ENCODE measurements at regions not wholly inside any gene's neighbourhood (a gene's known extent, or its start where the extent isn't known, plus 50 kb on each side); places are given as distances from the start of the nearest gene placed in this dataset.

- H3K4me1 Mint-ChIP-seq (ENCODE audit: low read depth, unreplicated experiment) = no peaks in the 10 kb centered on the region
- no peak overlapping the region for H3K27ac Mint-ChIP-seq (ENCODE audit: unreplicated experiment)
- no peak for DNase-seq
- no peak for TF ChIP-seq CTCF (IDR thresholded peaks at IDR 0.05; ENCODE audit: partially characterized antibody, unreplicated experiment)
- no peaks in the 10 kb centered on the region for H3K36me3 Mint-ChIP-seq (ENCODE audit: unreplicated experiment)
- no peaks in the 10 kb centered on the region for H3K9me3 Mint-ChIP-seq (ENCODE audit: unreplicated experiment)
- no peak overlapping the region for H3K4me3 Mint-ChIP-seq (ENCODE audit: unreplicated experiment)
- no peaks in the 10 kb centered on the region for H3K27me3 Mint-ChIP-seq (ENCODE audit: unreplicated experiment)
These were observed 1137.7 kb downstream of the EPHA7 start for GRCh38 chr6:92281571-92282076.

GRCh38 chr6:92275150-92275549, 1144.2 kb downstream of the EPHA7 start:
- no peaks in the 10 kb centered on the region for H3K36me3 Mint-ChIP-seq (ENCODE audit: unreplicated experiment)
- no peak overlapping the region for H3K4me3 Mint-ChIP-seq (ENCODE audit: unreplicated experiment)
- TF ChIP-seq CTCF (IDR thresholded peaks at IDR 0.05; ENCODE audit: partially characterized antibody, unreplicated experiment) = no peak
- H3K27me3 Mint-ChIP-seq (ENCODE audit: unreplicated experiment) = no peaks in the 10 kb centered on the region
- H3K9me3 Mint-ChIP-seq (ENCODE audit: unreplicated experiment) = no peaks in the 10 kb centered on the region
- no peak overlapping the region for H3K27ac Mint-ChIP-seq (ENCODE audit: unreplicated experiment)
- H3K4me1 Mint-ChIP-seq (ENCODE audit: low read depth, unreplicated experiment) = no peaks in the 10 kb centered on the region
- DNase-seq = no peak

DNA sequence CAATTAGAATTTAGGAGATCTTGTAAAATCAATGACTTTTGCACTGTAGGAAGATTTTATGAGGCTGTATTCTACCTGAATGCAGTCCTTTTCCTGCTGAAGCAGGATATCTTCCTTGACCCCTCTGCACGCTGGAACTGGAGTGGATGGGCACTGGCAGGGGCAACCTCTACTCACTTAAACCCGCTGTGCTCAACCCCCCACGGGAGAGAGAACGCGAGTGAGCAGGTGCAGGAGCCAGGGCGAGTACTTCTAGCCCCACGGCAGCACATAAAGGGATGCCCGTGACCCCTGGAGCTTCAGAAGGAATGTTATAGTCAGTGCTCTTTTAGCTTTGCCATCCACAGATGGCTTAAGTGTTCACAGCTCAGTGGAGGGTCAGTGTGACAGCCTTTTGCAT, 1144.8 kb downstream of the EPHA7 start:
- TF ChIP-seq CTCF (IDR thresholded peaks at IDR 0.05; ENCODE audit: partially characterized antibody, unreplicated experiment) = no peak
- Mint-ChIP-seq H3K4me1 (ENCODE audit: low read depth, unreplicated experiment) (no peaks in the 10 kb centered on the region), H3K27me3 (ENCODE audit: unreplicated experiment) (no peaks in the 10 kb centered on the region), H3K4me3 (ENCODE audit: unreplicated experiment) (no peak overlapping the region), H3K27ac (ENCODE audit: unreplicated experiment) (no peak overlapping the region), H3K36me3 (ENCODE audit: unreplicated experiment) (no peaks in the 10 kb centered on the region), H3K9me3 (ENCODE audit: unreplicated experiment) (no peaks in the 10 kb centered on the region)
- DNase-seq = no peak

DNA sequence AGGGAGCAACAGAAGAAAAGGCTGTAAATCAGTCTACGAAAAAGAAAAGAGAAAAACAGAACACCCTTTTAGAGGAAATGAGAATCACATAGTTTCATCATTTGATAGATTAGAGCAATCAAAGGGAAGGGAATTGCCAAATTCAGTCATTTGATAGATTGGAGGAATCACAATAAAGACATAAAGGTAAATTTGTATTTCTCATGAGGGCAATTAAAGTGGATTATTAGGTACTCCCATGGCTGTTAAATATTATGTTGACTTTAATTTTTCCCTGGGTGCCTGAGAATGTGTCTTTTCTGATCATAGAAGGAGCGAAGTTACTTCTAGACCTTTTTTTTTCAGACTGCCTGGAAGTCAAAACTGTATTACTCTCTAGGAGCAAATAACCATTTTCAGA, 1145.7 kb downstream of the EPHA7 start:
- no peak overlapping the region for H3K4me3 Mint-ChIP-seq (ENCODE audit: unreplicated experiment)
- DNase-seq = no peak
- no peak overlapping the region for H3K27ac Mint-ChIP-seq (ENCODE audit: unreplicated experiment)
- no peak for TF ChIP-seq CTCF (IDR thresholded peaks at IDR 0.05; ENCODE audit: partially characterized antibody, unreplicated experiment)
- no peaks in the 10 kb centered on the region for H3K36me3 Mint-ChIP-seq (ENCODE audit: unreplicated experiment)
- no peaks in the 10 kb centered on the region for H3K4me1 Mint-ChIP-seq (ENCODE audit: low read depth, unreplicated experiment)
- H3K27me3 Mint-ChIP-seq (ENCODE audit: unreplicated experiment) = no peaks in the 10 kb centered on the region
- no peaks in the 10 kb centered on the region for H3K9me3 Mint-ChIP-seq (ENCODE audit: unreplicated experiment)

DNA sequence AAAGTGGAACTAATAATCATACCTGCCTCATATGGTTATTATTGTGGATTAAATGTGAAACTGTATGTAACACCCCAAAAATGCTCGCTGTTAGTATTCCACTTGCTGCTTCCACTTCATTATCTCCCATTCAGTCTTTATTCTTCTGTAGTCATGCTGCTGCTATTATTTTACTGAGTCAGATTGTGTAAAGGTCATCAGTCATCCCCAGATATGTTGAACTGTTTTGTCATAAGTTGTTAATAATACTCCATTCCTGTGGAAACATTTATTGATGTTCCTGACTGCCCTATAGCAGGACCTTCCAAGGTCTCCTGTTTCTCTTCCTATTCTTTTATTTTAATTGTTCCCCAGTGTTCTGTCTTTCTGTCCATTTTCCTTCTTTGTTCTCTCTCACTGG, 1148.3 kb downstream of the EPHA7 start:
- H3K36me3 Mint-ChIP-seq (ENCODE audit: unreplicated experiment) = no peaks in the 10 kb centered on the region

More for the DNA sequence above, 1148.3 kb downstream of the EPHA7 start:
- Mint-ChIP-seq H3K4me3 (ENCODE audit: unreplicated experiment) (no peak overlapping the region), H3K27me3 (ENCODE audit: unreplicated experiment) (no peaks in the 10 kb centered on the region), H3K27ac (ENCODE audit: unreplicated experiment) (no peak overlapping the region), H3K9me3 (ENCODE audit: unreplicated experiment) (no peaks in the 10 kb centered on the region), H3K4me1 (ENCODE audit: low read depth, unreplicated experiment) (no peaks in the 10 kb centered on the region)
- no peak for DNase-seq
- no peak for TF ChIP-seq CTCF (IDR thresholded peaks at IDR 0.05; ENCODE audit: partially characterized antibody, unreplicated experiment)

Data from glutamatergic neuron (in vitro differentiated cells).